SK-N-SH treated with all-trans-retinoic acid at 6 μM for 48 hours (cell line): ENCODE measurements at regions not wholly inside any gene's neighbourhood (a gene's known extent, or its start where the extent isn't known, plus 50 kb on each side); places are given as distances from the start of the nearest gene placed in this dataset.

Experiments used
- ATAC-seq: fragments of 200-7000 bp; cut with Tn5 transposase; 3 replicates; pipeline ENCODE4 v1.9.1; 2020; ENCODE audit warnings: mild to moderate bottlenecking, moderate library complexity
- ARNTL ChIP-seq: fragments of 450-650 bp; formaldehyde crosslinking; IDR thresholded peaks from 2 replicates; pipeline ENCODE4 v1.5.0; 2020; ENCODE audit warnings: low read depth, mild to moderate bottlenecking, moderate library complexity, borderline replicate concordance
- CSDC2 ChIP-seq: fragments of 250-450 bp; sonication (Bioruptor Pico); IDR thresholded peaks from 2 replicates; pipeline ENCODE4 v1.5.0; 2020; ENCODE audit warnings: mild to moderate bottlenecking, moderate library complexity
- GLIS3 ChIP-seq: fragments of 250-450 bp; sonication (Bioruptor Pico); IDR thresholded peaks from 2 replicates; pipeline ENCODE4 v1.5.0; 2020; ENCODE audit warnings: mild to moderate bottlenecking, moderate library complexity
- ISL1 ChIP-seq: fragments of 250-450 bp; sonication (Bioruptor Pico); IDR thresholded peaks from 2 replicates; pipeline ENCODE4 v2.1.2; 2022; ENCODE audit warnings: mild to moderate bottlenecking, moderate library complexity
- OSR1 ChIP-seq: fragments of 250-450 bp; sonication (Bioruptor Pico); IDR thresholded peaks from 2 replicates; pipeline ENCODE4 v1.8.0; 2022; ENCODE audit warnings: moderate library complexity, mild to moderate bottlenecking, inconsistent platforms
- PPARA ChIP-seq: fragments of 250-450 bp; sonication (Bioruptor Pico); IDR thresholded peaks from 2 replicates; pipeline ENCODE4 v1.5.0; 2020; ENCODE audit warnings: mild to moderate bottlenecking, borderline replicate concordance
- RARB ChIP-seq: fragments of 250-450 bp; sonication (Bioruptor Pico); IDR thresholded peaks from 2 replicates; pipeline ENCODE4 v1.8.0; 2021; ENCODE audit warnings: mild to moderate bottlenecking, moderate library complexity
- SNAI2 ChIP-seq: fragments of 250-450 bp; sonication (Bioruptor Pico); IDR thresholded peaks from 2 replicates; pipeline ENCODE4 v1.5.0; 2020; ENCODE audit warnings: mild to moderate bottlenecking, moderate library complexity
- TCF4 ChIP-seq: fragments of 250-450 bp; sonication (Bioruptor Pico); IDR thresholded peaks from 2 replicates; pipeline ENCODE4 v1.8.0; 2021; ENCODE audit warnings: mild to moderate bottlenecking, moderate library complexity, borderline replicate concordance
- TOX ChIP-seq: fragments of 250-450 bp; sonication (Bioruptor Pico); IDR thresholded peaks from 2 replicates; pipeline ENCODE4 v1.8.0; 2021; ENCODE audit warnings: mild to moderate bottlenecking, moderate library complexity, borderline replicate concordance
- ZFP3 ChIP-seq: fragments of 250-450 bp; sonication (Bioruptor Pico); IDR thresholded peaks from 2 replicates; pipeline ENCODE4 v1.5.0; 2020; ENCODE audit warnings: mild to moderate bottlenecking, moderate library complexity
- ZFP30 ChIP-seq: fragments of 450-650 bp; formaldehyde crosslinking; IDR thresholded peaks from 2 replicates; pipeline ENCODE4 v1.5.0; 2022; ENCODE audit warnings: mild to moderate bottlenecking, moderate library complexity
- ZNF565 ChIP-seq: fragments of 450-650 bp; formaldehyde crosslinking; conservative IDR thresholded peaks from 2 replicates; pipeline ENCODE4 v1.5.0; 2020; ENCODE audit warnings: low read depth, mild to moderate bottlenecking, moderate library complexity
- TF ChIP-seq, protein P1 (sequence below): fragments of 250-450 bp; sonication (Bioruptor Pico); IDR thresholded peaks from 2 replicates; pipeline ENCODE4 v1.5.0; 2020; ENCODE audit warnings: mild to moderate bottlenecking, moderate library complexity
- TF ChIP-seq, protein P2 (sequence below): fragments of 250-450 bp; sonication (Bioruptor Pico); IDR thresholded peaks from 2 replicates; pipeline ENCODE4 v1.8.0; 2020; ENCODE audit warnings: mild to moderate bottlenecking, moderate library complexity, borderline replicate concordance
- TF ChIP-seq, protein P3 (sequence below): fragments of 250-450 bp; sonication (Bioruptor Pico); IDR thresholded peaks from 2 replicates; pipeline ENCODE4 v1.5.1; 2020; ENCODE audit warnings: low read depth, mild to moderate bottlenecking, moderate library complexity
- TF ChIP-seq, protein P4 (sequence below): fragments of 250-450 bp; sonication (Bioruptor Pico); IDR thresholded peaks from 2 replicates; pipeline ENCODE4 v1.8.0; 2021; ENCODE audit warnings: low read depth, mild to moderate bottlenecking, moderate library complexity, borderline replicate concordance

DNA sequence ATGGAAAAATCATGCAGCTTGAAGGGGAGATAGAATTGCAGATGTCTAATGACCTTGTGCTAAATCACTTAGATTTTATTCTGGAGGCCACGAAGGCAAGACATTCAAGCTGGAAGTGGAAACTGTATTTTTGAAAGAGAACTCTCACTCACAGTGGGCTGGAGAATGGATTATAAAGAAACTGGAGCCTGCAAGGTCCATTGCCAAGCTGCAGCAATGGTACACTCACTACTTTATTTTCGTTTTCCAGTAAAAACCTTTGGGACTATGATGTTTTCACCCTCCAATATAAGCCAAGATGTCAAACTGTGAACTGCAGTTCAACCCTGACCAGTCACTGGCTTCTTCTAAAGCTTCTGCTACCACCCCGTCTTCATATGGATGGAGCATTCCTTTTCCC lies 62.0 kb downstream of the SKIDA1 start:
- TF ChIP-seq, protein P1, sequence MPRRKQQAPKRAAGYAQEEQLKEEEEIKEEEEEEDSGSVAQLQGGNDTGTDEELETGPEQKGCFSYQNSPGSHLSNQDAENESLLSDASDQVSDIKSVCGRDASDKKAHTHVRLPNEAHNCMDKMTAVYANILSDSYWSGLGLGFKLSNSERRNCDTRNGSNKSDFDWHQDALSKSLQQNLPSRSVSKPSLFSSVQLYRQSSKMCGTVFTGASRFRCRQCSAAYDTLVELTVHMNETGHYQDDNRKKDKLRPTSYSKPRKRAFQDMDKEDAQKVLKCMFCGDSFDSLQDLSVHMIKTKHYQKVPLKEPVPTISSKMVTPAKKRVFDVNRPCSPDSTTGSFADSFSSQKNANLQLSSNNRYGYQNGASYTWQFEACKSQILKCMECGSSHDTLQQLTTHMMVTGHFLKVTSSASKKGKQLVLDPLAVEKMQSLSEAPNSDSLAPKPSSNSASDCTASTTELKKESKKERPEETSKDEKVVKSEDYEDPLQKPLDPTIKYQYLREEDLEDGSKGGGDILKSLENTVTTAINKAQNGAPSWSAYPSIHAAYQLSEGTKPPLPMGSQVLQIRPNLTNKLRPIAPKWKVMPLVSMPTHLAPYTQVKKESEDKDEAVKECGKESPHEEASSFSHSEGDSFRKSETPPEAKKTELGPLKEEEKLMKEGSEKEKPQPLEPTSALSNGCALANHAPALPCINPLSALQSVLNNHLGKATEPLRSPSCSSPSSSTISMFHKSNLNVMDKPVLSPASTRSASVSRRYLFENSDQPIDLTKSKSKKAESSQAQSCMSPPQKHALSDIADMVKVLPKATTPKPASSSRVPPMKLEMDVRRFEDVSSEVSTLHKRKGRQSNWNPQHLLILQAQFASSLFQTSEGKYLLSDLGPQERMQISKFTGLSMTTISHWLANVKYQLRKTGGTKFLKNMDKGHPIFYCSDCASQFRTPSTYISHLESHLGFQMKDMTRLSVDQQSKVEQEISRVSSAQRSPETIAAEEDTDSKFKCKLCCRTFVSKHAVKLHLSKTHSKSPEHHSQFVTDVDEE (CRISPR knock-in tag), result no peak
- TF ChIP-seq RARB (CRISPR knock-in tag), result no peak
- TF ChIP-seq, protein P2, sequence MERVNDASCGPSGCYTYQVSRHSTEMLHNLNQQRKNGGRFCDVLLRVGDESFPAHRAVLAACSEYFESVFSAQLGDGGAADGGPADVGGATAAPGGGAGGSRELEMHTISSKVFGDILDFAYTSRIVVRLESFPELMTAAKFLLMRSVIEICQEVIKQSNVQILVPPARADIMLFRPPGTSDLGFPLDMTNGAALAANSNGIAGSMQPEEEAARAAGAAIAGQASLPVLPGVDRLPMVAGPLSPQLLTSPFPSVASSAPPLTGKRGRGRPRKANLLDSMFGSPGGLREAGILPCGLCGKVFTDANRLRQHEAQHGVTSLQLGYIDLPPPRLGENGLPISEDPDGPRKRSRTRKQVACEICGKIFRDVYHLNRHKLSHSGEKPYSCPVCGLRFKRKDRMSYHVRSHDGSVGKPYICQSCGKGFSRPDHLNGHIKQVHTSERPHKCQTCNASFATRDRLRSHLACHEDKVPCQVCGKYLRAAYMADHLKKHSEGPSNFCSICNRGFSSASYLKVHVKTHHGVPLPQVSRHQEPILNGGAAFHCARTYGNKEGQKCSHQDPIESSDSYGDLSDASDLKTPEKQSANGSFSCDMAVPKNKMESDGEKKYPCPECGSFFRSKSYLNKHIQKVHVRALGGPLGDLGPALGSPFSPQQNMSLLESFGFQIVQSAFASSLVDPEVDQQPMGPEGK (CRISPR knock-in tag), result no peak
- TF ChIP-seq, protein P3, sequence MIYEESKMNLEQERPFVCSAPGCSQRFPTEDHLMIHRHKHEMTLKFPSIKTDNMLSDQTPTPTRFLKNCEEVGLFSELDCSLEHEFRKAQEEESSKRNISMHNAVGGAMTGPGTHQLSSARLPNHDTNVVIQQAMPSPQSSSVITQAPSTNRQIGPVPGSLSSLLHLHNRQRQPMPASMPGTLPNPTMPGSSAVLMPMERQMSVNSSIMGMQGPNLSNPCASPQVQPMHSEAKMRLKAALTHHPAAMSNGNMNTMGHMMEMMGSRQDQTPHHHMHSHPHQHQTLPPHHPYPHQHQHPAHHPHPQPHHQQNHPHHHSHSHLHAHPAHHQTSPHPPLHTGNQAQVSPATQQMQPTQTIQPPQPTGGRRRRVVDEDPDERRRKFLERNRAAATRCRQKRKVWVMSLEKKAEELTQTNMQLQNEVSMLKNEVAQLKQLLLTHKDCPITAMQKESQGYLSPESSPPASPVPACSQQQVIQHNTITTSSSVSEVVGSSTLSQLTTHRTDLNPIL (CRISPR knock-in tag), result no peak
- no peak for TF ChIP-seq ISL1
- TF ChIP-seq ZFP3, result no peak
- TF ChIP-seq TOX (CRISPR knock-in tag), result no peak
- no peak for TF ChIP-seq ARNTL
- no peak for TF ChIP-seq OSR1 (CRISPR knock-in tag)
- no peak for TF ChIP-seq ZFP30 (CRISPR knock-in tag)
- no peak for TF ChIP-seq GLIS3
- TF ChIP-seq CSDC2 (CRISPR knock-in tag), result no peak
- ATAC-seq, result no peak

DNA sequence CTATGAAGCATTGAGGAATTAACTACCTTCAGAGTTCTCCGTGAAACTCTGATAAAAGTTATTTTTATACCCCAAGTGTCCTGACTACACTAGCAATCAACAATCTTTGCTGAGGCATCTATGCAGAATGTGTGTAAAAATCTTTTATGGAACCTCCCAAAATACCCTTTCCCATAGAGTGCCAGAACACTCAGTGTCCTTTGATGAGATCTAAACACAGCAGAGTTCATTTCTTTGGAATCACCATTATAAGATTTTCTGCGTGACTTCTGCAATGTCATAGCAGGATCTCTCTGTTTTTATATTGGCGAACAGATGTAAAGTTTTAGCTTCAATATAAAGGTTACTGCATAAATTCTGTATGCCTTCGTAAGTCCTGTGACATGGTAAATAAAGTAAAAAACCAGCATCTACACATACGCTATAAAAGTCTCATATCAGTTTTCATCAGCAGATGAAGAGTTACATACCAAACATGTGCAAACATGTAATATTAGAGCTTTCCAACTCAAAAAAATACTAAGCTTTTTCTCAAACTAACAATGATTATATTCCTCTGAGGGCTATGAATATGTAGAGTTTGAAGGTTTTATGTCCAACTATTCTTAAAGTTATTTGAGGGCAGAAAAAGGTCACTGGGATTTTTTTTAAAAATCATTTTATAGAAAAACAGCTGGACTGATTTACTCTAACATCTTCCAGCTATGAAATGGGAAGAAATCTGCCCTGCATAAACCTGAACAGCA lies 67.2 kb downstream of the SKIDA1 start:
- TF ChIP-seq ZNF565 (CRISPR knock-in tag) (no peak), ARNTL (no peak), ZFP3 (no peak), SNAI2 (no peak), CSDC2 (CRISPR knock-in tag) (no peak), TCF4 (CRISPR knock-in tag) (no peak), OSR1 (CRISPR knock-in tag) (no peak)
- TF ChIP-seq, protein P4, sequence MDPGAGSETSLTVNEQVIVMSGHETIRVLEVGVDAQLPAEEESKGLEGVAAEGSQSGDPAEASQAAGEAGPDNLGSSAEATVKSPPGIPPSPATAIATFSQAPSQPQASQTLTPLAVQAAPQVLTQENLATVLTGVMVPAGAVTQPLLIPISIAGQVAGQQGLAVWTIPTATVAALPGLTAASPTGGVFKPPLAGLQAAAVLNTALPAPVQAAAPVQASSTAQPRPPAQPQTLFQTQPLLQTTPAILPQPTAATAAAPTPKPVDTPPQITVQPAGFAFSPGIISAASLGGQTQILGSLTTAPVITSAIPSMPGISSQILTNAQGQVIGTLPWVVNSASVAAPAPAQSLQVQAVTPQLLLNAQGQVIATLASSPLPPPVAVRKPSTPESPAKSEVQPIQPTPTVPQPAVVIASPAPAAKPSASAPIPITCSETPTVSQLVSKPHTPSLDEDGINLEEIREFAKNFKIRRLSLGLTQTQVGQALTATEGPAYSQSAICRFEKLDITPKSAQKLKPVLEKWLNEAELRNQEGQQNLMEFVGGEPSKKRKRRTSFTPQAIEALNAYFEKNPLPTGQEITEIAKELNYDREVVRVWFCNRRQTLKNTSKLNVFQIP (CRISPR knock-in tag), result no peak
- TF ChIP-seq, protein P2 (CRISPR knock-in tag), result no peak
- ATAC-seq, result no peak

DNA sequence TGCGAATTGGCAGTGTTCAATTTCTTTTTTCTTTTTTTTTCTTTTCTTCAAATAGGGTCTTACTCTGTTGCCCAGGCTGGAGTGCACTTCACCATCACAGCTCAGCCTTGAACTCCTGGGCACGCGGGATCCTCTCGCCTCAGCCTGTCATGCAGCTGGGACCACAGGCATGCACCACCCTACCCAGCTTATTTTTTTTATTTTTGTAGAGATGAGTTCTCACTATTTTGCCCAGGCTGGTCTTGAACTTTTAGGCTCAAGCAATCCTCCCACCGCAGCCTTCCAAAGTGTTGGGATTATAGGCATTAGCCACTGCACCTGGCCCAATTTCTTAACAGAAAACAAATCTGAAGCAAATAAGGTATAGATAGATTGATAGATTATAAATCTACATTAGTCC lies 69.3 kb downstream of the SKIDA1 start:
- no peak for ATAC-seq
- TF ChIP-seq PPARA (CRISPR knock-in tag), result no peak

DNA sequence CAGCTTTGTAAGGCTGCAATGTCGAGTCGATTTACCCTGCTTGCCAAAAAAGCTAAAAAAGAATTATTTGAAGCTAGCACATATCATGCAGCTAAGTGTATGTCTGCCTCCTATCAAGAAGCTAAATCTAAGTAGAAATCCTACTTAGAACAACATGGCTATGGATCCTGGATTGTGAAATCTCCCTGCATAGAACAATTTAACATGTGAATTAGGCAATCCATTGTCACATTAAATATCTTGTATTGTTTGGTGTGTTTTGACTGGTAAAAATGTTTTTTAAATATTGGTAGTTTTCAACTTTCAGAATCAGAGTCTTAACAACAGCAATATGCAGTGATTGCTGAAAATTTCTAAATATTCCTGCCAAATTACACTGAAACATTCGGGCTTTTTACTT lies 73.3 kb downstream of the SKIDA1 start:
- no peak for ATAC-seq
- TF ChIP-seq ZFP30 (CRISPR knock-in tag), result no peak
- no peak for TF ChIP-seq CSDC2 (CRISPR knock-in tag)
- no peak for TF ChIP-seq PPARA (CRISPR knock-in tag)
- TF ChIP-seq ZFP3, result no peak
- TF ChIP-seq, all 23 proteins: peak for 0
